Glutamatergic neuron (in vitro differentiated cells): ENCODE measurements at regions not wholly inside any gene's neighbourhood (a gene's known extent, or its start where the extent isn't known, plus 50 kb on each side); places are given as distances from the start of the nearest gene placed in this dataset.

Experiments
- DNase-seq: peaks from one replicate; pipeline ENCODE4 v3.0.0; 2022
- H3K27ac Mint-ChIP-seq: one replicate; pipeline ENCODE4 v1.8.0; 2020; ENCODE audit warnings: mild to moderate bottlenecking, mixed read lengths, inconsistent platforms; ENCODE audit not compliant: unreplicated experiment
- H3K27me3 Mint-ChIP-seq: one replicate; pipeline ENCODE4 v1.8.0; 2020; ENCODE audit warnings: mild to moderate bottlenecking, moderate library complexity, mixed read lengths, inconsistent platforms; ENCODE audit not compliant: unreplicated experiment
- H3K36me3 Mint-ChIP-seq: one replicate; pipeline ENCODE4 v1.8.0; 2020; ENCODE audit warnings: mild to moderate bottlenecking, mixed read lengths, inconsistent platforms; ENCODE audit not compliant: unreplicated experiment
- H3K4me1 Mint-ChIP-seq: one replicate; pipeline ENCODE4 v1.8.0; 2020; ENCODE audit warnings: mild to moderate bottlenecking, low read depth, mixed read lengths, inconsistent platforms; ENCODE audit not compliant: unreplicated experiment
- H3K4me3 Mint-ChIP-seq: one replicate; pipeline ENCODE4 v1.8.0; 2020; ENCODE audit warnings: mild to moderate bottlenecking, mixed read lengths, inconsistent platforms; ENCODE audit not compliant: unreplicated experiment
- H3K9me3 Mint-ChIP-seq: one replicate; pipeline ENCODE4 v1.8.0; 2020; ENCODE audit warnings: mild to moderate bottlenecking, moderate library complexity, mixed read lengths, inconsistent platforms; ENCODE audit not compliant: unreplicated experiment
- TF ChIP-seq, protein P1 (sequence below): fragments of 200-600 bp; sonication (generic); IDR thresholded peaks from one replicate; pipeline ENCODE4 v1.5.0; 2021; ENCODE audit not compliant: partially characterized antibody, unreplicated experiment

DNA sequence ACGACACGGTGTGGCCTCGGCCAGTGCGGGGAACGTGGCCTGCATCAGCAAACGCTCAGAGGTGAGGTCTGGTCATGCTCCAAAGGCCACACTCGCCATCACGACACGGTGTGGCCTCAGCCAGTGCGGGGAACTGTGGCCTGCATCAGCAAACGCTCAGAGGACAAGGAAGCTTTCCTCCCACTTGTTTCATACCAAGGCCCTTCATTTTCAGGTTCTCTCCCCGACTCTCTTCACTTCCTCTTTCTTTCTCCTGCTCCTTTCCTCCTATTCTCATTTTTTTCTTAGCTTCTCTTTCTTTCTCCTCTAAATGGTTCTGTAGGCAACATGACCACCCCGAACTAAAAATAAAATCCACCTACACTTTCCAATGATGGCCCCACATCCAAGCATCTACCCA, 384.4 kb upstream of the SHH start:
- Mint-ChIP-seq H3K27ac (no peak overlapping the region), H3K9me3 (peaks cover 3% of the 10 kb centered on the region), H3K4me1 (peaks cover 3% of the 10 kb centered on the region), H3K27me3 (peaks cover 1% of the 10 kb centered on the region), H3K4me3 (no peak overlapping the region), H3K36me3 (no peaks in the 10 kb centered on the region)
- TF ChIP-seq, protein P1, sequence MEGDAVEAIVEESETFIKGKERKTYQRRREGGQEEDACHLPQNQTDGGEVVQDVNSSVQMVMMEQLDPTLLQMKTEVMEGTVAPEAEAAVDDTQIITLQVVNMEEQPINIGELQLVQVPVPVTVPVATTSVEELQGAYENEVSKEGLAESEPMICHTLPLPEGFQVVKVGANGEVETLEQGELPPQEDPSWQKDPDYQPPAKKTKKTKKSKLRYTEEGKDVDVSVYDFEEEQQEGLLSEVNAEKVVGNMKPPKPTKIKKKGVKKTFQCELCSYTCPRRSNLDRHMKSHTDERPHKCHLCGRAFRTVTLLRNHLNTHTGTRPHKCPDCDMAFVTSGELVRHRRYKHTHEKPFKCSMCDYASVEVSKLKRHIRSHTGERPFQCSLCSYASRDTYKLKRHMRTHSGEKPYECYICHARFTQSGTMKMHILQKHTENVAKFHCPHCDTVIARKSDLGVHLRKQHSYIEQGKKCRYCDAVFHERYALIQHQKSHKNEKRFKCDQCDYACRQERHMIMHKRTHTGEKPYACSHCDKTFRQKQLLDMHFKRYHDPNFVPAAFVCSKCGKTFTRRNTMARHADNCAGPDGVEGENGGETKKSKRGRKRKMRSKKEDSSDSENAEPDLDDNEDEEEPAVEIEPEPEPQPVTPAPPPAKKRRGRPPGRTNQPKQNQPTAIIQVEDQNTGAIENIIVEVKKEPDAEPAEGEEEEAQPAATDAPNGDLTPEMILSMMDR = no peak
- no peak for DNase-seq

DNA sequence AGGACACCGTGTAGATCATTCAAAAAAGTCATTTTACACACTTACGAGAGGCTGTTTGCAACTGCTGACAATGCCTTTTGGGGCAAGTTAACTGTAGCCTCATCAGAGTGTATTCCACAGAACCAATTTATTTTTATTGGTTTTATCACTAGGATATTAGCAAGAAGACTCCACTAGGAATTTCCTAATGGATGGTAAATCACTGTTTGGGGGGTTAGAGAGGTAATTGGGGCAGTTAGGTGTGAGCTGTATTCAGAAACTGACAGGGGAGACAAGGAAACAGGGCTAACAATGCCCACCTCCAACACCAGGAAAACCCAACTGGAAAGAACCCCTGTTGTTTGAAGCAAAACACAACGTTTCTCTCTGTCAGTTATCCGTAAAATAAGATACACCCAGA, 383.0 kb upstream of the SHH start:
- Mint-ChIP-seq H3K9me3 (peaks cover 3% of the 10 kb centered on the region), H3K4me3 (no peak overlapping the region)
- TF ChIP-seq, protein P1 = no peak

DNA sequence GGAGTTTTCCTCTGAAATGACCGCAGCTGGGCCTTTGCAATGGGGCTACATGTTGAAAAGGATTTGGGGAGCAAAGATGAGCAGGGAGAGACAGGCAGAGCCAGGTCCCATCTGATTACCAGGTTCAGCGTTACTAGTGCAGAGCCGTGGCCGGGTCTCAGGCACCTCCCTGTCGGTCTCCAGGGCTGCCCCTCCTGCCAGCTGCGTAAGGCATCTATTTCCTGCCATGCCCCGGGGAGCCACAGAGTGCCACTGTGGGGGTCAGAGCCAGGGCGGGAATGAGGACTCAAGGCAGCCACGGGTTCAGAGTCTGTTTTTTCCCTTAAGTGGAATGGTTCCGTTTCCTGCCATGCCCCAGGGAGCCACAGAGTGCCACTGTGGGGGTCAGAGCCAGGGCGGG, 382.6 kb upstream of the SHH start:
- Mint-ChIP-seq H3K27me3 (peaks cover 1% of the 10 kb centered on the region), H3K4me1 (peaks cover 1% of the 10 kb centered on the region), H3K27ac (no peak overlapping the region), H3K36me3 (no peaks in the 10 kb centered on the region), H3K9me3 (peaks cover 5% of the 10 kb centered on the region), H3K4me3 (no peak overlapping the region)
- DNase-seq = no peak
- TF ChIP-seq, protein P1 = no peak

More for the DNA sequence above, 383.0 kb upstream of the SHH start:
- no peak for DNase-seq
- Mint-ChIP-seq H3K27ac (no peak overlapping the region), H3K4me1 (peaks cover 3% of the 10 kb centered on the region), H3K36me3 (no peaks in the 10 kb centered on the region), H3K27me3 (peaks cover 1% of the 10 kb centered on the region)

DNA sequence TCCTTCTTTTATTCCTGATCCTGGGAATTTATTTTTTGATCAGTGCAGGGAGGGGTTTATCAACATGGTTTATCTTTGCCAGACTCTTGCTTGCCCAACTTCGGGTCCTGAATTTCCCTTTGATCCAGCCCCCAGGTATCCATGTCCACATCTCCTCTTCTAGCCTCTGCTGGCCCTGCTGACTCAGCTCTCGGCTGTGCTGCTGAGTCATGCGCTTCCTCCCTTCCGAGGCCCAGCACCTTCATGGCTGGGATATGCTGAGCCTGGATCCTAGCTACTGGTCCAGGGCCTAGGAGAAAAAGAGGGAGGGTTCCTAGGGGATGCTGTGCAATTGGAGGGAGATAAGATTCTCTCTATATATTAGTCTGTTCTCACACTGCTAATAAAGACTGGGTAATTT, 380.7 kb upstream of the SHH start:
- no peak overlapping the region for H3K4me3 Mint-ChIP-seq
- no peak for DNase-seq
- TF ChIP-seq, protein P1 = no peak
- no peaks in the 10 kb centered on the region for H3K36me3 Mint-ChIP-seq
- H3K4me1 Mint-ChIP-seq = no peaks in the 10 kb centered on the region
- no peak overlapping the region for H3K27ac Mint-ChIP-seq
- peaks cover 1% of the 10 kb centered on the region for H3K27me3 Mint-ChIP-seq
- H3K9me3 Mint-ChIP-seq = peaks cover 3% of the 10 kb centered on the region

DNA sequence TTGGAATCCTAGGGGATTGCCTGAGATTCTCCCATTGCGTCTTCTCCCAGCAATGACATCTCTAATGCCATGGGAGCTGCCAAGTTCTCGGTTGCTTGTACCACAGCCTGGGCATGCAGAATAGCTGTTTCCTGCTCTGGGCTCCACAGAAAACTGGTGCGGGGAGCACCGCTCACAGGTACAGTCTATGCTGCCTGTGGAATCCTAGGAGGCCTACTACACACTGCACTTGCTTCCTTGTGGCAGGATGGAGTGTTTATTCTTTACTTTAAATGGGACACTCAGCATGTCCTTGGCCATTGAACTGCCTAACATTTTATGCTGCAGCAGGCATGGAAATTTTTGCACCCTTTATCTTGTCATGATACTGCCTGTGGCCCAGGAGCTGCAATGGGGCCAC, 378.8 kb upstream of the SHH start:
- H3K27ac Mint-ChIP-seq = no peak overlapping the region
- DNase-seq = no peak
- no peak overlapping the region for H3K4me3 Mint-ChIP-seq
- no peaks in the 10 kb centered on the region for H3K36me3 Mint-ChIP-seq
- peaks cover 3% of the 10 kb centered on the region for H3K9me3 Mint-ChIP-seq
- H3K4me1 Mint-ChIP-seq = no peaks in the 10 kb centered on the region
- peaks cover 1% of the 10 kb centered on the region for H3K27me3 Mint-ChIP-seq
- TF ChIP-seq, protein P1 = no peak
